Muscle of leg (tissue), 3 donors: ENCODE measurements at regions not wholly inside any gene's neighbourhood (a gene's known extent, or its start where the extent isn't known, plus 50 kb on each side); places are given as distances from the start of the nearest gene placed in this dataset.

Experiments used
- DNase-seq: peaks from one replicate; pipeline ENCODE4 v3.0.0; 2013
- H3K27ac ChIP-seq: one replicate; pipeline ENCODE4 v1.5.1; 2013; ENCODE audit warnings: mild to moderate bottlenecking, low read length, control low read depth
- H3K27me3 ChIP-seq: one replicate; pipeline ENCODE4 v1.6.1; 2013; ENCODE audit warnings: low read length; ENCODE audit not compliant: control insufficient read depth, insufficient read depth
- H3K36me3 ChIP-seq: one replicate; pipeline ENCODE4 v1.6.1; 2013; ENCODE audit warnings: low read length; ENCODE audit not compliant: control insufficient read depth, insufficient read depth
- H3K4me1 ChIP-seq: one replicate; pipeline ENCODE4 v1.6.1; 2013; ENCODE audit warnings: low read length; ENCODE audit not compliant: control insufficient read depth, insufficient read depth
- H3K4me3 ChIP-seq: one replicate; pipeline ENCODE4 v1.5.1; 2013; ENCODE audit warnings: low read length, control low read depth
- H3K9me3 ChIP-seq: replicated peaks from 2 replicates; pipeline ENCODE4 v1.6.1; 2013; ENCODE audit warnings: low read depth, low read length; ENCODE audit not compliant: control insufficient read depth
- WGBS: methylation state at CpG from one replicate; pipeline ENCODE4 v1.1.5; 2013; ENCODE audit warnings: missing lambda C conversion rate; ENCODE audit not compliant: insufficient coverage; 5-methylcytosine and 5-hydroxymethylcytosine counted together

DNA sequence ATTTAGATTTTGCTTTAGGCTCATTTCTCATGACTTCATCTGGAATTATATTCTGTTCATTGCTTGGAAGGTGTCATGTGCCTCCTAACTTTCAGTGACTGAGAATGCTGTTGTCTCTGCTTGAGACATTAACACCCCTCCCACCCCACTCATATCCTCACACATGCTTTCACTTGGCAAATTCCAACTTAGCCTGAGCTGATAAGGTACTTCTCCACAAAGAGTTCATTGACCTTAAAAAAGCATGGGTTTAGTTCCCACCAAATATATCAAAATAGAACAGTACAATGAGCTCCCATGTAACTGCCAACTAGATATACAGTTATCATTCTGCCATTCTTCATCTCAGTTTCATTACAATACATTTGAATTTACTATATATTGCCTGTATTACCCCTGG is 576.5 kb upstream of the ADGRL2 start:
- Histone ChIP-seq H3K4me3 (no peak overlapping the region), H3K27me3 (no peaks in the 10 kb centered on the region), H3K4me1 (no peaks in the 10 kb centered on the region), H3K36me3 (no peaks in the 10 kb centered on the region), H3K9me3 (no peaks in the 10 kb centered on the region), H3K27ac (no peak overlapping the region)
- no peak for DNase-seq

DNA sequence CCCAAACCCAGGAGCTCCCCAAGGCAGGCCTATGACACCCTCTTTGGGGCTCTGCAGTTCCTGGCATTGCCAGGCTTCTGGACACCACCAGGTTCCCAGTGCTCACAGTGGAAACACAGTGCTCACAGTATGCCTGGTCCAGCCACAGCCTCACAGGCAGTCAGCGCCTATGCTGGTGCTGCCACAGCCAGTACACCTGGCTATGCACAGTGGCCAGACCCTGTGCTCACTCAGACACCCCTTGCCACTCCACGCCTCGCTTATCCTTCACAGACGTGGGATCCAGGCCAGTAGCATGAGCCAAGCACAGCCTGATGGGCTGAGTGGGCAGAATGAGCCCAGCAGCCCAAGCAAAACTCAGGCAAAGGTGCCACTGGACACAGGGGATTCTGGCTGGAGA is 579.2 kb upstream of the ADGRL2 start:
- 98% methylated on average over 4 of the region's 4 CpGs for WGBS
- Histone ChIP-seq H3K27ac (no peak overlapping the region), H3K9me3 (no peaks in the 10 kb centered on the region), H3K27me3 (no peaks in the 10 kb centered on the region), H3K4me3 (no peak overlapping the region), H3K4me1 (no peaks in the 10 kb centered on the region), H3K36me3 (no peaks in the 10 kb centered on the region)
- DNase-seq, result no peak

DNA sequence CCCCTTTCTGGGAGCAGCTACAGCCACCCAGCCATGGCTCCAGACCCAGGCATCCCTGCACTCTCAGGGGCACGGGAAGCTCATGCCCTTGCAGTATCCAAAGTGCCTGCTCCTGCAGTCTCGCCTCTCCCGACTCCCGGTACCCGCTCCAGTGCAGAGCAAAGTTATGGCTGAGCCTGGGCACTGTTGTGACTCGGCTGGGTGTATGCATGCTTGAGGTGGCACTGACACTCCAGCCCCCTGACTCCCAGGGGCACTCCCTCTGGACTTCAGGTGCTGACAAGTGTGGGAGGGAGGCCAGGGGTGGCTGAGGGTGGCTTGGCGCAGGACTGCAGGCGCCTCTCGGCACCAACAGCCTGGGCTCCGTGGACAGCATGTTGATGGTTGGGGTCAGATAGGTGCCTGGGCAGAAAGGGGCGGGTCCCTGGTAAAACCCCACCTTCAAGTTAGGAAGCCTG is 580.1 kb upstream of the ADGRL2 start:
- no peak overlapping the region for H3K4me3 ChIP-seq
- H3K27me3 ChIP-seq, result no peaks in the 10 kb centered on the region
- no peaks in the 10 kb centered on the region for H3K36me3 ChIP-seq
- WGBS, result 97% methylated on average over 7 of the region's 11 CpGs
- no peak overlapping the region for H3K27ac ChIP-seq
- DNase-seq, result no peak
- H3K9me3 ChIP-seq, result no peaks in the 10 kb centered on the region
- no peaks in the 10 kb centered on the region for H3K4me1 ChIP-seq

DNA sequence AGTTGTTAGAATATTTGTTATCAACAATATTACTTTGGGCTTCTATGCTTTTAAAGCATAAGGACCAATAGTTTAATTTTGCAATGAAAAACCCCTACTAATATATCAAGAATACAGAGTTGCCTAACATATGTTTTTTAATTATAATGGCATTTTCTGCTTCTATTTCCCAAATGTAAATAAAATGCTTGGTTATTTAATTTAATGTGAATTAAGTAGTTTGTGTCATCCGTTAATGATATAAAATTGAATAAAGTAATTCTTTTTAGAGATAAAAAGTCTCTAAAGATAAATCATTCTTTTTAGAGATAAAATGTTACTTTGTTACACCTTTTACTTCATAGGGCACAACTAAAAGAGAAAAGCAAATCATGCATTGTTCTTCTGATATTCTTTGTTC is 583.7 kb upstream of the ADGRL2 start:
- no peak for DNase-seq
- H3K27ac ChIP-seq, result no peak overlapping the region
- H3K36me3 ChIP-seq, result no peaks in the 10 kb centered on the region
- H3K4me3 ChIP-seq, result no peak overlapping the region
- H3K9me3 ChIP-seq, result no peaks in the 10 kb centered on the region
- WGBS, result no CpG with 5 or more reads among the region's 1 CpG
- H3K27me3 ChIP-seq, result no peaks in the 10 kb centered on the region
- no peaks in the 10 kb centered on the region for H3K4me1 ChIP-seq

DNA sequence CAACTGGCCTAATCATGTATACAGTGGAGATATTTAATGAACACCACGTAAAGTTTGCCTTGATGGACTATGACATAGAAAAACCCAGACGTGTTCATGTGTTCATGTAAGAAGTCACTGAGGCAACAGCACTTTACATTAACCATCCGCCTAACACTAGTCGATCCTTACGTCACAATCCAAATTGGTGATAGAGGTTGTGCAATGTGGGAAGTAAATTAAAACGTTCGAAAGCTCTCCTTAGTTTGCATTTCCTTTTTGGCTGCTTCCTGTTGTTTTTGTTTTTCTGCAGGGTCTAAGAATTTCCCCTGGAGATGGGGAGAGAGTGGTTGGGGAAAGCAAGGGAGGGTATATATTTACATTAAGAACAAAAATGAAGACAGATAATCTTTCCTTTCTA is 587.5 kb upstream of the ADGRL2 start:
- Histone ChIP-seq H3K9me3 (no peaks in the 10 kb centered on the region), H3K27me3 (no peaks in the 10 kb centered on the region), H3K4me1 (no peaks in the 10 kb centered on the region), H3K4me3 (no peak overlapping the region), H3K36me3 (no peaks in the 10 kb centered on the region), H3K27ac (no peak overlapping the region)
- WGBS, result 60% methylated on average over 1 of the region's 7 CpGs
- no peak for DNase-seq

DNA sequence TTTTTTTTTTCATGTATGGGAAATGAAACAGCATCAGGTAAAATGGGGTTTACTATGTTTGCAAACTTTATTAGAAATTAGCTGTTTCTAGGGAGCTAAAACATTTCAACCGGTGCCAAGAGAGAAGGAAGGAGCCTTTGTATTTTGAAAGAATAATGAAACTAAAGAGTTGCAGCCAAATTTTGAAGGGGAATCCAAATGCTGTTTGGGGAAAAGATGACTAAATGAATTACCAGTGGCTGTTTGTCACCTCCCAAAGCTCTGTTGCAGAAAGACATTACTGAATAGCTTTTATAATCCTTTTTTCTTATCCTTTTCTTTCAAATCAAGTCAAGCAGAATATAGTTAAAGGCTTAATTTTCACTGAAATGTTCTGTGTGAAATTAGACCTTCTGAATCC is 591.3 kb upstream of the ADGRL2 start:
- Histone ChIP-seq H3K4me1 (no peaks in the 10 kb centered on the region), H3K27me3 (no peaks in the 10 kb centered on the region), H3K4me3 (no peak overlapping the region), H3K9me3 (no peaks in the 10 kb centered on the region), H3K27ac (no peak overlapping the region), H3K36me3 (no peaks in the 10 kb centered on the region)
- peak; percentile 17 for DNase-seq
- 60% methylated on average over 1 of the region's 1 CpG for WGBS

DNA sequence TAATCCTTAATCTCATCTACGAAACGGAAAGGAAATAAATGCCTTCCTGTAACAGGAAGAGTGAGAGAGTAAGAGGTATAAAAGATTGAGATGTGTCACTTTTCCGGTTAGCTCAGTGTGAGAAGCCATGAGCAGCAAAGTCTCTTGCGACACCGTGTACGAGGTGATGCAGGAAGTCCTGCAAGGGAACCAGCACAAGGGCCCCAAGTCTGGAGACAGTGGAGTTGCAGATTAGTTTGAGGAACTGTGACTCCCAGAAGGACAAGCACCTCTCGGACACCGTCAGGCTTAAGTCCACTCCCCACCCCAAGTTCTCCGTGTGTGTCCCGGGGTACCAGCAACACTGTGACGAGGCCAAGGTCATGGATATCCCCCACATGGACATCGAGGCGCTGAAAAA is 592.3 kb upstream of the ADGRL2 start:
- no peak overlapping the region for H3K4me3 ChIP-seq
- H3K4me1 ChIP-seq, result no peaks in the 10 kb centered on the region
- no peaks in the 10 kb centered on the region for H3K9me3 ChIP-seq
- WGBS, result 83% methylated on average over 11 of the region's 13 CpGs
- no peak overlapping the region for H3K27ac ChIP-seq
- no peaks in the 10 kb centered on the region for H3K27me3 ChIP-seq
- no peaks in the 10 kb centered on the region for H3K36me3 ChIP-seq
- no peak for DNase-seq

DNA sequence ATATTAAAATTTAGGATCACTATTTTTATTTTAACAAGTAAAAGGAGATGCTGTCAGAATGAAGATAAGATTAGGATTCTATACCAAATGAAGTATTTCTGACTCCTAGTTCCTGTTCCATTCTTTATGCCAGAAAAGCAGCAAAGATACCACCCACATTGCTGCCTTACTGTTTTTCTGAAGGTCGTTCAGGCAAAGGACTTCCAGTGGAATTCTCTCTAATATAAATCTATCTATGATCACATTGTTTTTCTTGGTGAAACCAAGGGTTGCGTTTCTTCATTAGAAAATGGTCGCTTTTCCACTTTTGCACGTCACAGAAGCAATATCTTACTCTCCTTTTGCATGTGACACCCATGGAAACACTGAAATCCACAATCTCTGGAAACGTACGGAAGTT is 594.8 kb upstream of the ADGRL2 start:
- Histone ChIP-seq H3K27me3 (no peaks in the 10 kb centered on the region), H3K27ac (no peak overlapping the region), H3K4me3 (no peak overlapping the region), H3K36me3 (no peaks in the 10 kb centered on the region), H3K4me1 (no peaks in the 10 kb centered on the region), H3K9me3 (no peaks in the 10 kb centered on the region)
- peak; percentile 25 for DNase-seq
- no CpG with 5 or more reads among the region's 6 CpGs for WGBS

DNA sequence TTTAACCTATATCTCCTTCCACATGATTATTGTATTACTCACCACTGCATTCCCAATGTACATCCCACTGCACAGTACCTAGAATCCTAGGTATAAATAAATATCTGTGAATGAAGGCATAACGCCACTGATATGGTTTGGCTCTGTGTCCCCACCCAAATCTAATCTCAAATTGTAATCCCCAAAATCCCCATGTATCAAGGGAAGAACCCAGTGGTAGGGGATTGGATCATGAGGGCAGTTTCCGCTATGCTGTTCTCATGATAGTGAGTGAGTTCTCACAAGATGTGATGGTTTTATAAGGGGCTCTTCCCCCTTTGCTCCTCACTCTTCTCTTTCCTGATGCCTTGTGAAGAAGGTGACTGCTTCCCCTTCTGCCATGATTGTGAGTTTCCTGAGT is 599.0 kb upstream of the ADGRL2 start:
- Histone ChIP-seq H3K4me1 (no peaks in the 10 kb centered on the region), H3K9me3 (no peaks in the 10 kb centered on the region), H3K36me3 (no peaks in the 10 kb centered on the region), H3K27me3 (no peaks in the 10 kb centered on the region), H3K27ac (no peak overlapping the region), H3K4me3 (no peak overlapping the region)
- no CpG with 5 or more reads among the region's 2 CpGs for WGBS
- no peak for DNase-seq

DNA sequence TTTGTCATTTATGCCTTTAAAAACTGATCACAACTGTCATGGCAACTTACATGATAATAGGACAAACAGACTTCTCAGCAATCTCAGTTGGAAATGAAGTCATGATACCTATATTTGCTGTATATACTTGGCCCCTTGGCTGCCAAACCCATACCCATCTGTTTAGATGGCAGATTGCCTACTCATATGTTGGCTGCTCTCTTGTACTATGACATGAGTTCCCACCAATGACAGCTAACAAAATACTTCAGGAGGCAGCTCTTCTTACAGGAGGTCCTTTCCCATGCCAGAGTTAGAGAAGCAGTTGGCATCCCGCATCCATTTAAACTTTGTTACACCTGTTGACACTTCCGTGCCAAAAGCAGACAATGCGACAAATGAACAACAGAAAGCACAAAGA is 603.1 kb upstream of the ADGRL2 start:
- 93% methylated on average over 3 of the region's 3 CpGs for WGBS
- DNase-seq, result peak; percentile 75
- H3K9me3 ChIP-seq, result no peaks in the 10 kb centered on the region
- H3K4me3 ChIP-seq, result no peak overlapping the region
- H3K27ac ChIP-seq, result no peak overlapping the region
- no peaks in the 10 kb centered on the region for H3K4me1 ChIP-seq
- H3K36me3 ChIP-seq, result no peaks in the 10 kb centered on the region
- H3K27me3 ChIP-seq, result no peaks in the 10 kb centered on the region
